Stomach (tissue), 8 donors: ENCODE measurements at regions not wholly inside any gene's neighbourhood (a gene's known extent, or its start where the extent isn't known, plus 50 kb on each side); places are given as distances from the start of the nearest gene placed in this dataset.

Source experiments
- DNase-seq, 2 donors: peaks; one replicate each; pipeline versions ENCODE4 v3.0.0 to v3.0.0-alpha.2; 2013 to 2019
- H3K27ac ChIP-seq, 5 donors: fragments of 200-600 bp in 4 of 5; sonication (generic) in 4 of 5; one replicate each; pipeline ENCODE4 v1.5.1; 2013 to 2019; ENCODE audit warnings: mild to moderate bottlenecking in 1 of 5, moderate library complexity in 1 of 5
- H3K27me3 ChIP-seq, 3 donors: fragments of 200-600 bp; sonication (generic); one replicate each; pipeline ENCODE4 v1.5.1; 2017 to 2019; ENCODE audit warnings: mixed run types in 1 of 3
- H3K36me3 ChIP-seq, 4 donors: fragments of 200-600 bp; sonication (generic); 1 replicate in 3 of 4; 2 replicates in 1 of 4; pipeline ENCODE4 v1.5.1; 2016 to 2019
- H3K4me1 ChIP-seq, 4 donors: fragments of 200-600 bp; sonication (generic); one replicate each; pipeline ENCODE4 v1.5.1; 2016 to 2019
- H3K4me3 ChIP-seq, 4 donors: fragments of 200-600 bp; sonication (generic) in 3 of 4; one replicate each; pipeline ENCODE4 v1.5.1; 2016 to 2019; ENCODE audit warnings: mild to moderate bottlenecking in 1 of 4
- H3K9me3 ChIP-seq, 4 donors: fragments of 200-600 bp; sonication (generic); one replicate each; pipeline ENCODE4 v1.5.1; 2016 to 2019
- CTCF ChIP-seq, 7 experiments: fragments of 450-650 bp in 4 of 7; fragments of 200-600 bp in 3 of 7; sonication (generic) in 3 of 7; IDR thresholded peaks; one replicate each; pipeline ENCODE4 v1.5.1; 2016 to 2019; ENCODE audit warnings: antibody characterized with exemption in 7 of 7, control low read depth in 2 of 7, mild to moderate bottlenecking in 1 of 7
- EP300 ChIP-seq: sonication (generic); formaldehyde crosslinking; IDR thresholded peaks from one replicate; pipeline ENCODE4 v1.6.1; 2017; ENCODE audit warnings: antibody characterized with exemption
- POLR2A ChIP-seq, 4 donors: fragments of 450-650 bp; IDR thresholded peaks; one replicate each; pipeline ENCODE4 v1.6.1; 2016; ENCODE audit warnings: antibody characterized with exemption in 4 of 4, control low read depth in 2 of 4, mild to moderate bottlenecking in 1 of 4, moderate library complexity in 1 of 4
- POLR2AphosphoS5 ChIP-seq, 3 donors: sonication (generic); formaldehyde crosslinking; IDR thresholded peaks; one replicate each; pipeline ENCODE4 v1.6.1; 2016; ENCODE audit warnings: antibody characterized with exemption in 3 of 3
- WGBS, 5 donors: extraction: QIAGEN DNeasy Blood & Tissue Kit in 3 of 5; methylation state at CpG; one replicate each; pipeline versions ENCODE4 v1.1.5 to v1.1.7; 2013 to 2018; 5-methylcytosine and 5-hydroxymethylcytosine counted together
- intact Hi-C: fragments of 100-400 bp; cut with DNase I; formaldehyde crosslinking; loops from one replicate; pipeline ENCODE4 v1.15.1; 2023; ENCODE audit warnings: low total_unique reads
- donor health status: healthy with polysubstance abuse.
- donor health status: Bipolar disorder and iron deficiency.
- donor health status: healthy.

- H3K27ac ChIP-seq, result no peak overlapping the region
- intact Hi-C loops, result no loop called here
- H3K27me3 ChIP-seq, result no peaks in the 10 kb centered on the region
- no peak overlapping the region for H3K4me3 ChIP-seq
- 39 to 58% (median 55%) methylated on average over 7 of the region's 7 CpGs for WGBS, 5 donors
- no peak for TF ChIP-seq CTCF (IDR thresholded peaks at IDR 0.05)
- TF ChIP-seq POLR2A (IDR thresholded peaks at IDR 0.05), result no peak
- TF ChIP-seq EP300, result no peak
- no peaks in the 10 kb centered on the region for H3K4me1 ChIP-seq
- DNase-seq, result no peak
- no peaks in the 10 kb centered on the region for H3K36me3 ChIP-seq
- no peaks in the 10 kb centered on the region for H3K9me3 ChIP-seq
These were observed 61.1 kb upstream of the RPL34 start for GRCh38 chr4:108559068-108559793.

GRCh38 chr4:108556588-108557200 is 63.7 kb upstream of the RPL34 start:
- Histone ChIP-seq H3K4me1 (no peaks in the 10 kb centered on the region), H3K27me3 (no peaks in the 10 kb centered on the region), H3K9me3 (no peaks in the 10 kb centered on the region), H3K36me3 (no peaks in the 10 kb centered on the region), H3K27ac (no peak overlapping the region), H3K4me3 (no peak overlapping the region)
- intact Hi-C loops, result no loop called here
- WGBS, 5 donors, result 83 to 92% (median 86%) methylated on average over 5 of the region's 5 CpGs
- no peak for DNase-seq
- TF ChIP-seq EP300 (no peak), POLR2AphosphoS5 (IDR thresholded peaks at IDR 0.05) (no peak), POLR2A (IDR thresholded peaks at IDR 0.05) (no peak)

- WGBS, 5 donors, result 63 to 79% (median 74%) methylated on average over 5 of the region's 5 CpGs
- Histone ChIP-seq H3K27ac (no peak overlapping the region), H3K4me1 (no peaks in the 10 kb centered on the region), H3K9me3 (peaks cover 0 to 2% (median 0%) of the 10 kb centered on the region in 4 donors), H3K4me3 (no peak overlapping the region), H3K27me3 (no peaks in the 10 kb centered on the region), H3K36me3 (no peaks in the 10 kb centered on the region)
- intact Hi-C loops, result no loop called here
- DNase-seq, result no peak
- TF ChIP-seq POLR2AphosphoS5 (IDR thresholded peaks at IDR 0.05) (no peak), EP300 (no peak), CTCF (IDR thresholded peaks at IDR 0.05) (no peak), POLR2A (IDR thresholded peaks at IDR 0.05) (no peak)
These were observed 64.2 kb upstream of the RPL34 start for GRCh38 chr4:108556166-108556565.

- TF ChIP-seq EP300 (no peak), POLR2AphosphoS5 (IDR thresholded peaks at IDR 0.05) (no peak), POLR2A (IDR thresholded peaks at IDR 0.05) (no peak), CTCF (IDR thresholded peaks at IDR 0.05) (no peak)
- Histone ChIP-seq H3K4me3 (no peak overlapping the region), H3K27ac (no peak overlapping the region), H3K4me1 (no peaks in the 10 kb centered on the region), H3K27me3 (no peaks in the 10 kb centered on the region), H3K36me3 (no peaks in the 10 kb centered on the region), H3K9me3 (peaks cover 0 to 3% (median 0%) of the 10 kb centered on the region in 4 donors)
- no peak for DNase-seq
- 24 to 68% (median 55%) methylated on average over 1 of the region's 1 CpG for WGBS, 5 donors
- intact Hi-C loops, result no loop called here
These were observed 64.7 kb upstream of the RPL34 start for GRCh38 chr4:108555701-108556100.

GRCh38 chr4:108547682-108548081 is 72.7 kb upstream of the RPL34 start:
- DNase-seq, result no peak
- no peaks in the 10 kb centered on the region for H3K27me3 ChIP-seq
- no peaks in the 10 kb centered on the region for H3K36me3 ChIP-seq
- H3K27ac ChIP-seq, result no peak overlapping the region
- no peak for TF ChIP-seq POLR2A (IDR thresholded peaks at IDR 0.05)
- no peak for TF ChIP-seq EP300
- no peak for TF ChIP-seq CTCF (IDR thresholded peaks at IDR 0.05)
- no peak for TF ChIP-seq POLR2AphosphoS5 (IDR thresholded peaks at IDR 0.05)
- no peaks in the 10 kb centered on the region for H3K4me1 ChIP-seq
- intact Hi-C loops, result no loop called here
- no peak overlapping the region for H3K4me3 ChIP-seq
- peaks cover 0 to 23% (median 15%) of the 10 kb centered on the region in 4 donors for H3K9me3 ChIP-seq
